DMS 273 treated with DMSO at 0.1 percent for 48 hours (cell line): ENCODE measurements at regions not wholly inside any gene's neighbourhood (a gene's known extent, or its start where the extent isn't known, plus 50 kb on each side); places are given as distances from the start of the nearest gene placed in this dataset.
A peak's percentile ranks its signal among the peaks of the same experiment; 100 is the strongest.
"Not testable (repeated sequence)": the region's sequence is repeated elsewhere in the genome, so short reads cannot be mapped to it uniquely, and the experiment has no call there.

Experiments
- DNase-seq: peaks from one replicate; lab custom pipeline; 2025; lab: John Stamatoyannopoulos, UW

- no peak for DNase-seq
Measured at GRCh38 chr6:166806217-166806838, 150.0 kb downstream of the RNASET2 start.

- DNase-seq = no peak
Measured at GRCh38 chr6:166803471-166803870, 152.9 kb downstream of the RNASET2 start.

- no peak for DNase-seq
Measured at GRCh38 chr6:166802401-166802800, 153.9 kb downstream of the RNASET2 start.

- no peak for DNase-seq
Measured at GRCh38 chr6:166800137-166800536, 156.2 kb downstream of the RNASET2 start.

GRCh38 chr6:166798652-166799051 lies 157.7 kb downstream of the RNASET2 start:
- DNase-seq = no peak

- no peak for DNase-seq
Measured at GRCh38 chr6:166796610-166797009, 159.7 kb downstream of the RNASET2 start.

- DNase-seq = no peak
Measured at GRCh38 chr6:166795879-166796278, 160.5 kb downstream of the RNASET2 start.

- DNase-seq = not testable (repeated sequence)
Measured at GRCh38 chr6:166790808-166791207, 163.8 kb upstream of the RPS6KA2 start.

GRCh38 chr6:166788846-166789529 lies 161.9 kb upstream of the RPS6KA2 start:
- not testable (repeated sequence) for DNase-seq

- DNase-seq = peak; percentile 17
Measured at GRCh38 chr6:166786704-166787293, 159.7 kb upstream of the RPS6KA2 start.

- DNase-seq = no peak
Measured at GRCh38 chr6:166785131-166785530, 158.1 kb upstream of the RPS6KA2 start.

- DNase-seq = no peak
Measured at GRCh38 chr6:166784691-166785090, 157.6 kb upstream of the RPS6KA2 start.

GRCh38 chr6:166782520-166782919 lies 155.5 kb upstream of the RPS6KA2 start:
- DNase-seq = no peak

- DNase-seq = no peak
Measured at GRCh38 chr6:166781331-166781730, 154.3 kb upstream of the RPS6KA2 start.

GRCh38 chr6:166779963-166780683 lies 153.1 kb upstream of the RPS6KA2 start:
- no peak for DNase-seq

GRCh38 chr6:166779381-166779780 lies 152.3 kb upstream of the RPS6KA2 start:
- no peak for DNase-seq

GRCh38 chr6:166778776-166779175 lies 151.7 kb upstream of the RPS6KA2 start:
- no peak for DNase-seq

GRCh38 chr6:166778046-166778445 lies 151.0 kb upstream of the RPS6KA2 start:
- no peak for DNase-seq

- DNase-seq = no peak
Measured at GRCh38 chr6:166777096-166777630, 150.1 kb upstream of the RPS6KA2 start.

GRCh38 chr6:166776571-166776970 lies 149.5 kb upstream of the RPS6KA2 start:
- no peak for DNase-seq

- DNase-seq = no peak
Measured at GRCh38 chr6:166775923-166776220, 148.8 kb upstream of the RPS6KA2 start.

GRCh38 chr6:166775180-166775922 lies 148.3 kb upstream of the RPS6KA2 start:
- peak; percentile 9 for DNase-seq
